ENCODE measurements at regions not wholly inside any gene's neighbourhood (a gene's known extent, or its start where the extent isn't known, plus 50 kb on each side); places are given as distances from the start of the nearest gene placed in this dataset.

GRCh38 chr3:152050903-152051302 is 177.5 kb downstream of the SUCNR1 start:
- Histone ChIP-seq H3K27ac (ENCODE audit: low read depth, low read length) (no peak overlapping the region), H2BK5ac (ENCODE audit: low read depth, low read length, poor library complexity) (no peak overlapping the region), H3K4me2 (ENCODE audit: low read length) (no peak overlapping the region), H4K8ac (ENCODE audit: low read depth, low read length) (no peak overlapping the region), H2BK120ac (ENCODE audit: insufficient read depth, low read length, poor library complexity) (no peak overlapping the region), H3K4me3 (ENCODE audit: low read depth, low read length) (no peak overlapping the region), H2BK12ac (ENCODE audit: low read length) (no peak overlapping the region), H4K91ac (ENCODE audit: low read depth, low read length) (no peak overlapping the region), H3K79me1 (ENCODE audit: low read length) (no peaks in the 10 kb centered on the region), H3K9ac (ENCODE audit: low read length) (no peak overlapping the region), H3K23ac (ENCODE audit: low read length) (no peak overlapping the region), H3K27me3 (ENCODE audit: insufficient read depth, low read length) (no peaks in the 10 kb centered on the region), H4K12ac (ENCODE audit: low read depth, low read length) (no peak overlapping the region), H3K4ac (ENCODE audit: low read depth, low read length) (no peak overlapping the region), H3K36me3 (ENCODE audit: control insufficient read depth in 1 of 2, insufficient read depth in 2 of 2, low read length in 2 of 2) (no peaks in the 10 kb centered on the region), H2AFZ (ENCODE audit: insufficient read depth, low read length, poor library complexity) (no peak overlapping the region), H3K79me2 (ENCODE audit: control insufficient read depth, insufficient read depth, low read length, poor library complexity) (no peaks in the 10 kb centered on the region), H3K14ac (ENCODE audit: low read length) (no peak overlapping the region), H2AK5ac (ENCODE audit: low read length) (no peak overlapping the region), H3K4me1 (ENCODE audit: control insufficient read depth in 1 of 2, insufficient read depth in 2 of 2, low read length in 2 of 2) (peaks cover 0 to 4% of the 10 kb centered on the region in 2 experiments), H3K9me3 (ENCODE audit: insufficient read depth, low read depth, low read length) (no peaks in the 10 kb centered on the region), H3K18ac (ENCODE audit: low read length) (no peak overlapping the region)
- no CpG with 5 or more reads among the region's 1 CpG for WGBS (ENCODE audit: extremely low coverage, insufficient coverage, insufficient read length)
- DNase-seq, result no peak

GRCh38 chr3:152051501-152052404 is 178.3 kb downstream of the SUCNR1 start:
- DNase-seq, result peak; percentile 50 to 93
- Histone ChIP-seq H3K4me1 (ENCODE audit: control insufficient read depth in 1 of 2, insufficient read depth in 2 of 2, low read length in 2 of 2) (peaks cover 0 to 4% of the 10 kb centered on the region in 2 experiments), H2AK5ac (ENCODE audit: low read length) (no peak overlapping the region), H2BK120ac (ENCODE audit: insufficient read depth, low read length, poor library complexity) (peak overlapping the region; percentile 38), H2BK5ac (ENCODE audit: low read depth, low read length, poor library complexity) (no peak overlapping the region), H3K14ac (ENCODE audit: low read length) (no peak overlapping the region), H3K9me3 (ENCODE audit: insufficient read depth, low read depth, low read length) (no peaks in the 10 kb centered on the region), H3K27me3 (ENCODE audit: insufficient read depth, low read length) (no peaks in the 10 kb centered on the region), H3K27ac (ENCODE audit: low read depth, low read length) (no peak overlapping the region), H3K9ac (ENCODE audit: low read length) (no peak overlapping the region), H2BK12ac (ENCODE audit: low read length) (no peak overlapping the region), H3K4ac (ENCODE audit: low read depth, low read length) (no peak overlapping the region), H3K79me2 (ENCODE audit: control insufficient read depth, insufficient read depth, low read length, poor library complexity) (no peaks in the 10 kb centered on the region), H3K18ac (ENCODE audit: low read length) (no peak overlapping the region), H4K8ac (ENCODE audit: low read depth, low read length) (peak overlapping the region; percentile 25), H3K36me3 (ENCODE audit: control insufficient read depth in 1 of 2, insufficient read depth in 2 of 2, low read length in 2 of 2) (no peaks in the 10 kb centered on the region), H2AFZ (ENCODE audit: insufficient read depth, low read length, poor library complexity) (no peak overlapping the region), H3K4me3 (ENCODE audit: low read depth, low read length) (no peak overlapping the region), H3K4me2 (ENCODE audit: low read length) (no peak overlapping the region), H3K23ac (ENCODE audit: low read length) (no peak overlapping the region), H4K91ac (ENCODE audit: low read depth, low read length) (no peak overlapping the region), H3K79me1 (ENCODE audit: low read length) (no peaks in the 10 kb centered on the region), H4K12ac (ENCODE audit: low read depth, low read length) (no peak overlapping the region)
- WGBS (ENCODE audit: extremely low coverage, insufficient coverage, insufficient read length), result no CpG with 5 or more reads among the region's 3 CpGs

GRCh38 chr3:152053866-152054265 is 180.4 kb downstream of the SUCNR1 start:
- no peak overlapping the region for H2AK5ac ChIP-seq (ENCODE audit: low read length)
- H3K27ac ChIP-seq (ENCODE audit: low read depth, low read length), result no peak overlapping the region
- H2AFZ ChIP-seq (ENCODE audit: insufficient read depth, low read length, poor library complexity), result no peak overlapping the region
- H2BK5ac ChIP-seq (ENCODE audit: low read depth, low read length, poor library complexity), result no peak overlapping the region
- no peak overlapping the region for H4K8ac ChIP-seq (ENCODE audit: low read depth, low read length)
- no peak overlapping the region for H3K4ac ChIP-seq (ENCODE audit: low read depth, low read length)
- no peak overlapping the region for H4K91ac ChIP-seq (ENCODE audit: low read depth, low read length)
- no peak overlapping the region for H3K23ac ChIP-seq (ENCODE audit: low read length)
- no peak overlapping the region for H2BK120ac ChIP-seq (ENCODE audit: insufficient read depth, low read length, poor library complexity)
- no CpG with 5 or more reads among the region's 1 CpG for WGBS (ENCODE audit: extremely low coverage, insufficient coverage, insufficient read length)
- no peaks in the 10 kb centered on the region for H3K36me3 ChIP-seq (ENCODE audit: control insufficient read depth in 1 of 2, insufficient read depth in 2 of 2, low read length in 2 of 2)
- no peaks in the 10 kb centered on the region for H3K79me1 ChIP-seq (ENCODE audit: low read length)
- DNase-seq, result peak; percentile 12 to 66
- no peak overlapping the region for H2BK12ac ChIP-seq (ENCODE audit: low read length)
- H3K4me3 ChIP-seq (ENCODE audit: low read depth, low read length), result no peak overlapping the region
- no peak overlapping the region for H3K18ac ChIP-seq (ENCODE audit: low read length)
- no peak overlapping the region for H3K9ac ChIP-seq (ENCODE audit: low read length)
- H3K79me2 ChIP-seq (ENCODE audit: control insufficient read depth, insufficient read depth, low read length, poor library complexity), result no peaks in the 10 kb centered on the region
- peaks cover 0 to 4% of the 10 kb centered on the region in 2 experiments for H3K4me1 ChIP-seq (ENCODE audit: control insufficient read depth in 1 of 2, insufficient read depth in 2 of 2, low read length in 2 of 2)
- no peak overlapping the region for H3K4me2 ChIP-seq (ENCODE audit: low read length)
- no peak overlapping the region for H3K14ac ChIP-seq (ENCODE audit: low read length)
- no peaks in the 10 kb centered on the region for H3K9me3 ChIP-seq (ENCODE audit: insufficient read depth, low read depth, low read length)
- no peak overlapping the region for H4K12ac ChIP-seq (ENCODE audit: low read depth, low read length)
- no peaks in the 10 kb centered on the region for H3K27me3 ChIP-seq (ENCODE audit: insufficient read depth, low read length)

- no peak overlapping the region for H2BK120ac ChIP-seq (ENCODE audit: insufficient read depth, low read length, poor library complexity)
- no peaks in the 10 kb centered on the region for H3K36me3 ChIP-seq (ENCODE audit: control insufficient read depth in 1 of 2, insufficient read depth in 2 of 2, low read length in 2 of 2)
- no peak overlapping the region for H2AFZ ChIP-seq (ENCODE audit: insufficient read depth, low read length, poor library complexity)
- H4K8ac ChIP-seq (ENCODE audit: low read depth, low read length), result no peak overlapping the region
- H3K4me2 ChIP-seq (ENCODE audit: low read length), result no peak overlapping the region
- no peak overlapping the region for H3K23ac ChIP-seq (ENCODE audit: low read length)
- no peak overlapping the region for H3K27ac ChIP-seq (ENCODE audit: low read depth, low read length)
- H3K14ac ChIP-seq (ENCODE audit: low read length), result no peak overlapping the region
- H3K4me1 ChIP-seq (ENCODE audit: control insufficient read depth in 1 of 2, insufficient read depth in 2 of 2, low read length in 2 of 2), result peaks cover 0 to 4% of the 10 kb centered on the region in 2 experiments
- H2BK12ac ChIP-seq (ENCODE audit: low read length), result no peak overlapping the region
- H3K18ac ChIP-seq (ENCODE audit: low read length), result no peak overlapping the region
- H3K4me3 ChIP-seq (ENCODE audit: low read depth, low read length), result no peak overlapping the region
- no peak overlapping the region for H4K91ac ChIP-seq (ENCODE audit: low read depth, low read length)
- H3K9ac ChIP-seq (ENCODE audit: low read length), result no peak overlapping the region
- no CpG with 5 or more reads among the region's 3 CpGs for WGBS (ENCODE audit: extremely low coverage, insufficient coverage, insufficient read length)
- H3K27me3 ChIP-seq (ENCODE audit: insufficient read depth, low read length), result no peaks in the 10 kb centered on the region
- no peaks in the 10 kb centered on the region for H3K79me1 ChIP-seq (ENCODE audit: low read length)
- no peak overlapping the region for H2AK5ac ChIP-seq (ENCODE audit: low read length)
- no peak overlapping the region for H4K12ac ChIP-seq (ENCODE audit: low read depth, low read length)
- H3K9me3 ChIP-seq (ENCODE audit: insufficient read depth, low read depth, low read length), result no peaks in the 10 kb centered on the region
- H2BK5ac ChIP-seq (ENCODE audit: low read depth, low read length, poor library complexity), result no peak overlapping the region
- H3K79me2 ChIP-seq (ENCODE audit: control insufficient read depth, insufficient read depth, low read length, poor library complexity), result no peaks in the 10 kb centered on the region
- H3K4ac ChIP-seq (ENCODE audit: low read depth, low read length), result no peak overlapping the region
- DNase-seq, result no peak
Measured at GRCh38 chr3:152054315-152054714, 180.9 kb downstream of the SUCNR1 start.

Measured in trophoblast cell (in vitro differentiated cells and primary cell).